Retinal pigment epithelial cell (primary cell): ENCODE measurements at regions not wholly inside any gene's neighbourhood (a gene's known extent, or its start where the extent isn't known, plus 50 kb on each side); places are given as distances from the start of the nearest gene placed in this dataset.

Experiments used
- DNase-seq: peaks from one replicate; pipeline ENCODE4 v3.0.0-alpha.2; 2010; ENCODE audit warnings: low read depth
- H3K4me3 ChIP-seq: 2 replicates; pipeline ENCODE4 v1.5.1; 2011; ENCODE audit warnings: mild to moderate bottlenecking, low read length, control low read depth, moderate library complexity
- CTCF ChIP-seq: conservative IDR thresholded peaks from 2 replicates; pipeline ENCODE4 v1.5.1; 2011; ENCODE audit warnings: low read depth, low read length, control low read depth, inconsistent platforms

- TF ChIP-seq CTCF = no peak
- H3K4me3 ChIP-seq = no peak overlapping the region
- no peak for DNase-seq
Observed at GRCh38 chr20:4342609-4343008, 93.5 kb upstream of the ADRA1D start.

GRCh38 chr20:4341804-4342485 lies 92.9 kb upstream of the ADRA1D start:
- DNase-seq = peak; percentile 63
- no peak overlapping the region for H3K4me3 ChIP-seq
- no peak for TF ChIP-seq CTCF

- H3K4me3 ChIP-seq = no peak overlapping the region
- no peak for DNase-seq
- TF ChIP-seq CTCF = no peak
Observed at GRCh38 chr20:4335722-4336121, 86.6 kb upstream of the ADRA1D start.

GRCh38 chr20:4332121-4332860 lies 83.2 kb upstream of the ADRA1D start:
- DNase-seq = no peak
- H3K4me3 ChIP-seq = no peak overlapping the region
- TF ChIP-seq CTCF = no peak

- no peak for TF ChIP-seq CTCF
- H3K4me3 ChIP-seq = no peak overlapping the region
- no peak for DNase-seq
Observed at GRCh38 chr20:4330011-4330410, 80.9 kb upstream of the ADRA1D start.

GRCh38 chr20:4329232-4329631 lies 80.1 kb upstream of the ADRA1D start:
- TF ChIP-seq CTCF = no peak
- no peak for DNase-seq
- H3K4me3 ChIP-seq = no peak overlapping the region

GRCh38 chr20:4328541-4328940 lies 79.5 kb upstream of the ADRA1D start:
- no peak for TF ChIP-seq CTCF
- DNase-seq = no peak
- no peak overlapping the region for H3K4me3 ChIP-seq
